ENCODE measurements at regions not wholly inside any gene's neighbourhood (a gene's known extent, or its start where the extent isn't known, plus 50 kb on each side); places are given as distances from the start of the nearest gene placed in this dataset.

GRCh38 chr18:73719611-73720010, 428.0 kb downstream of the FBXO15 start:
- no peak for TF ChIP-seq CTCF (IDR thresholded peaks at IDR 0.05; ENCODE audit: extremely low read depth, low read depth, low read length)
- no peak for DNase-seq (ENCODE audit: insufficient read length, low spot score, missing footprints)

GRCh38 chr18:73717570-73717969, 430.1 kb downstream of the FBXO15 start:
- no peak for DNase-seq (ENCODE audit: insufficient read length, low spot score, missing footprints)
- no peak overlapping the region for H3K4me2 ChIP-seq (ENCODE audit: insufficient read depth, low read length)
- no peaks in the 10 kb centered on the region for H4K20me1 ChIP-seq (ENCODE audit: insufficient read depth, low read length)
- H3K79me2 ChIP-seq (ENCODE audit: insufficient read depth, low read length), result no peaks in the 10 kb centered on the region
- H3K4me3 ChIP-seq (ENCODE audit: insufficient read depth, low read length), result no peak overlapping the region
- H3K9me3 ChIP-seq (ENCODE audit: low read depth, low read length), result no peaks in the 10 kb centered on the region
- H3K36me3 ChIP-seq (ENCODE audit: insufficient read depth, low read length), result no peaks in the 10 kb centered on the region
- no peak for TF ChIP-seq CTCF (IDR thresholded peaks at IDR 0.05; ENCODE audit: extremely low read depth, low read depth, low read length)
- no peak overlapping the region for H2AFZ ChIP-seq (ENCODE audit: low read length)
- no peaks in the 10 kb centered on the region for H3K4me1 ChIP-seq (ENCODE audit: insufficient read depth, low read length)
- H3K27ac ChIP-seq (ENCODE audit: low read depth, low read length), result no peak overlapping the region
- no peaks in the 10 kb centered on the region for H3K27me3 ChIP-seq (ENCODE audit: insufficient read depth, low read length)

More at GRCh38 chr18:73719611-73720010, 428.0 kb downstream of the FBXO15 start:
- no peak overlapping the region for H3K4me3 ChIP-seq (ENCODE audit: insufficient read depth, low read length)
- H4K20me1 ChIP-seq (ENCODE audit: insufficient read depth, low read length), result no peaks in the 10 kb centered on the region
- H3K27ac ChIP-seq (ENCODE audit: low read depth, low read length), result no peak overlapping the region
- H3K27me3 ChIP-seq (ENCODE audit: insufficient read depth, low read length), result no peaks in the 10 kb centered on the region
- no peaks in the 10 kb centered on the region for H3K79me2 ChIP-seq (ENCODE audit: insufficient read depth, low read length)
- H3K4me2 ChIP-seq (ENCODE audit: insufficient read depth, low read length), result no peak overlapping the region
- H3K9me3 ChIP-seq (ENCODE audit: low read depth, low read length), result no peaks in the 10 kb centered on the region
- H2AFZ ChIP-seq (ENCODE audit: low read length), result no peak overlapping the region
- H3K36me3 ChIP-seq (ENCODE audit: insufficient read depth, low read length), result no peaks in the 10 kb centered on the region
- no peaks in the 10 kb centered on the region for H3K4me1 ChIP-seq (ENCODE audit: insufficient read depth, low read length)

GRCh38 chr18:73715210-73715670, 432.4 kb downstream of the FBXO15 start:
- Histone ChIP-seq H3K27me3 (ENCODE audit: insufficient read depth, low read length) (no peaks in the 10 kb centered on the region), H3K4me2 (ENCODE audit: insufficient read depth, low read length) (no peak overlapping the region), H3K79me2 (ENCODE audit: insufficient read depth, low read length) (no peaks in the 10 kb centered on the region), H3K36me3 (ENCODE audit: insufficient read depth, low read length) (no peaks in the 10 kb centered on the region), H4K20me1 (ENCODE audit: insufficient read depth, low read length) (no peaks in the 10 kb centered on the region), H3K9me3 (ENCODE audit: low read depth, low read length) (no peaks in the 10 kb centered on the region), H3K4me1 (ENCODE audit: insufficient read depth, low read length) (no peaks in the 10 kb centered on the region), H2AFZ (ENCODE audit: low read length) (no peak overlapping the region), H3K4me3 (ENCODE audit: insufficient read depth, low read length) (no peak overlapping the region), H3K27ac (ENCODE audit: low read depth, low read length) (no peak overlapping the region)
- no peak for DNase-seq (ENCODE audit: insufficient read length, low spot score, missing footprints)
- no peak for TF ChIP-seq CTCF (IDR thresholded peaks at IDR 0.05; ENCODE audit: extremely low read depth, low read depth, low read length)

GRCh38 chr18:73714466-73714865, 433.2 kb downstream of the FBXO15 start:
- H2AFZ ChIP-seq (ENCODE audit: low read length), result no peak overlapping the region
- H3K79me2 ChIP-seq (ENCODE audit: insufficient read depth, low read length), result no peaks in the 10 kb centered on the region
- H3K27me3 ChIP-seq (ENCODE audit: insufficient read depth, low read length), result no peaks in the 10 kb centered on the region
- H3K4me3 ChIP-seq (ENCODE audit: insufficient read depth, low read length), result no peak overlapping the region
- H3K36me3 ChIP-seq (ENCODE audit: insufficient read depth, low read length), result no peaks in the 10 kb centered on the region
- no peaks in the 10 kb centered on the region for H4K20me1 ChIP-seq (ENCODE audit: insufficient read depth, low read length)
- no peaks in the 10 kb centered on the region for H3K4me1 ChIP-seq (ENCODE audit: insufficient read depth, low read length)
- DNase-seq (ENCODE audit: insufficient read length, low spot score, missing footprints), result no peak
- H3K27ac ChIP-seq (ENCODE audit: low read depth, low read length), result no peak overlapping the region
- no peak overlapping the region for H3K4me2 ChIP-seq (ENCODE audit: insufficient read depth, low read length)
- no peaks in the 10 kb centered on the region for H3K9me3 ChIP-seq (ENCODE audit: low read depth, low read length)
- no peak for TF ChIP-seq CTCF (IDR thresholded peaks at IDR 0.05; ENCODE audit: extremely low read depth, low read depth, low read length)

Data from osteoblast (primary cell).